ENCODE measurements at regions not wholly inside any gene's neighbourhood (a gene's known extent, or its start where the extent isn't known, plus 50 kb on each side); places are given as distances from the start of the nearest gene placed in this dataset.

GRCh38 chr2:810397-810796 is 133.2 kb upstream of the TMEM18 start:
- H3K4me3 Mint-ChIP-seq, result no peak overlapping the region

GRCh38 chr2:807300-807699 is 130.1 kb upstream of the TMEM18 start:
- H3K9me3 ChIP-seq (ENCODE audit: control extremely low read depth in 1 of 3, control insufficient read depth in 2 of 3, insufficient read depth in 1 of 3, low read length in 2 of 3), result peaks cover 0 to 4% (median 0%) of the 10 kb centered on the region in 3 donors
- Mint-ChIP-seq H3K27ac (no peak overlapping the region), H3K4me3 (no peak overlapping the region), H3K4me1 (no peaks in the 10 kb centered on the region), H3K9me3 (ENCODE audit: insufficient read depth) (no peaks in the 10 kb centered on the region), H3K27me3 (peaks cover 7% of the 10 kb centered on the region)
- no peak overlapping the region for H3K4me3 ChIP-seq (ENCODE audit: control extremely low read depth in 1 of 5, extremely low read depth in 1 of 5, insufficient read depth in 1 of 5, low read depth in 2 of 5, low read length in 4 of 5)
- no peak overlapping the region for H2AFZ ChIP-seq (ENCODE audit: insufficient read depth, low read depth, low read length, poor library complexity, severe bottlenecking)
- H3K4me1 ChIP-seq (ENCODE audit: control insufficient read depth in 2 of 2, insufficient read depth in 2 of 2, low read length in 2 of 2), result no peaks in the 10 kb centered on the region
- ChIA-PET POLR2A (no interaction called here), CTCF (no interaction called here)
- H3K4me2 ChIP-seq (replicated peaks; ENCODE audit: low read depth, low read length, poor library complexity, severe bottlenecking), result no peak overlapping the region
- 85% methylated on average over 4 of the region's 6 CpGs for WGBS (ENCODE audit: insufficient coverage)
- no peaks in the 10 kb centered on the region for H3K79me2 ChIP-seq (ENCODE audit: control insufficient read depth, insufficient read depth, low read length)
- H3K27ac ChIP-seq (ENCODE audit: low read length in 2 of 2), result no peak overlapping the region
- no peaks in the 10 kb centered on the region for H4K20me1 ChIP-seq (ENCODE audit: control insufficient read depth, insufficient read depth, low read length, poor library complexity, severe bottlenecking)
- TF ChIP-seq EZH2 (IDR thresholded peaks at IDR 0.05; ENCODE audit: borderline replicate concordance, insufficient read depth, low read depth, low read length, poor library complexity, severe bottlenecking), result no peak
- TF ChIP-seq, protein P1, sequence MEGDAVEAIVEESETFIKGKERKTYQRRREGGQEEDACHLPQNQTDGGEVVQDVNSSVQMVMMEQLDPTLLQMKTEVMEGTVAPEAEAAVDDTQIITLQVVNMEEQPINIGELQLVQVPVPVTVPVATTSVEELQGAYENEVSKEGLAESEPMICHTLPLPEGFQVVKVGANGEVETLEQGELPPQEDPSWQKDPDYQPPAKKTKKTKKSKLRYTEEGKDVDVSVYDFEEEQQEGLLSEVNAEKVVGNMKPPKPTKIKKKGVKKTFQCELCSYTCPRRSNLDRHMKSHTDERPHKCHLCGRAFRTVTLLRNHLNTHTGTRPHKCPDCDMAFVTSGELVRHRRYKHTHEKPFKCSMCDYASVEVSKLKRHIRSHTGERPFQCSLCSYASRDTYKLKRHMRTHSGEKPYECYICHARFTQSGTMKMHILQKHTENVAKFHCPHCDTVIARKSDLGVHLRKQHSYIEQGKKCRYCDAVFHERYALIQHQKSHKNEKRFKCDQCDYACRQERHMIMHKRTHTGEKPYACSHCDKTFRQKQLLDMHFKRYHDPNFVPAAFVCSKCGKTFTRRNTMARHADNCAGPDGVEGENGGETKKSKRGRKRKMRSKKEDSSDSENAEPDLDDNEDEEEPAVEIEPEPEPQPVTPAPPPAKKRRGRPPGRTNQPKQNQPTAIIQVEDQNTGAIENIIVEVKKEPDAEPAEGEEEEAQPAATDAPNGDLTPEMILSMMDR (IDR thresholded peaks at IDR 0.05), result no peak
- H3K36me3 ChIP-seq (replicated peaks in 1 of 2; ENCODE audit: control extremely low read depth in 1 of 2, control insufficient read depth in 1 of 2, extremely low read depth in 1 of 2, insufficient read depth in 2 of 2, low read length in 1 of 2), result no peaks in the 10 kb centered on the region
- ATAC-seq (ENCODE audit: low read depth) (no peak), DNase-seq (no peak)
- H3K27me3 ChIP-seq (replicated peaks in 1 of 4; ENCODE audit: control extremely low read depth in 1 of 4, control insufficient read depth in 3 of 4, insufficient read depth in 4 of 4, low read length in 3 of 4), result no peaks in the 10 kb centered on the region
- no peak overlapping the region for H3K9ac ChIP-seq (ENCODE audit: low read length)
- intact Hi-C loops (cut with micrococcal nuclease), result no loop called here

More at GRCh38 chr2:810397-810796, 133.2 kb upstream of the TMEM18 start:
- Histone ChIP-seq H3K27ac (ENCODE audit: low read length in 2 of 2) (no peak overlapping the region), H3K4me1 (ENCODE audit: control insufficient read depth in 2 of 2, insufficient read depth in 2 of 2, low read length in 2 of 2) (no peaks in the 10 kb centered on the region), H3K27me3 (replicated peaks in 1 of 4; ENCODE audit: control extremely low read depth in 1 of 4, control insufficient read depth in 3 of 4, insufficient read depth in 4 of 4, low read length in 3 of 4) (peaks cover 0 to 3% (median 0%) of the 10 kb centered on the region in 4 experiments), H3K36me3 (replicated peaks in 1 of 2; ENCODE audit: control extremely low read depth in 1 of 2, control insufficient read depth in 1 of 2, extremely low read depth in 1 of 2, insufficient read depth in 2 of 2, low read length in 1 of 2) (no peaks in the 10 kb centered on the region), H3K9me3 (ENCODE audit: control extremely low read depth in 1 of 3, control insufficient read depth in 2 of 3, insufficient read depth in 1 of 3, low read length in 2 of 3) (peaks cover 0 to 4% (median 0%) of the 10 kb centered on the region in 3 donors), H3K9ac (ENCODE audit: low read length) (no peak overlapping the region), H4K20me1 (ENCODE audit: control insufficient read depth, insufficient read depth, low read length, poor library complexity, severe bottlenecking) (no peaks in the 10 kb centered on the region), H3K79me2 (ENCODE audit: control insufficient read depth, insufficient read depth, low read length) (no peaks in the 10 kb centered on the region), H2AFZ (ENCODE audit: insufficient read depth, low read depth, low read length, poor library complexity, severe bottlenecking) (no peak overlapping the region), H3K4me3 (ENCODE audit: control extremely low read depth in 1 of 5, extremely low read depth in 1 of 5, insufficient read depth in 1 of 5, low read depth in 2 of 5, low read length in 4 of 5) (no peak overlapping the region), H3K4me2 (replicated peaks; ENCODE audit: low read depth, low read length, poor library complexity, severe bottlenecking) (no peak overlapping the region)
- no peak for ATAC-seq (ENCODE audit: low read depth)
- H3K9me3 Mint-ChIP-seq (ENCODE audit: insufficient read depth), result no peaks in the 10 kb centered on the region
- peaks cover 10% of the 10 kb centered on the region for H3K27me3 Mint-ChIP-seq
- no peak overlapping the region for H3K27ac Mint-ChIP-seq
- WGBS (ENCODE audit: insufficient coverage), result 100% methylated on average over 1 of the region's 1 CpG
- CTCF ChIA-PET, result no interaction called here
- TF ChIP-seq, protein P1 (IDR thresholded peaks at IDR 0.05), result no peak
- no peak for TF ChIP-seq EZH2 (IDR thresholded peaks at IDR 0.05; ENCODE audit: borderline replicate concordance, insufficient read depth, low read depth, low read length, poor library complexity, severe bottlenecking)
- POLR2A ChIA-PET, result no interaction called here
- DNase-seq, result no peak
- H3K4me1 Mint-ChIP-seq, result no peaks in the 10 kb centered on the region
- intact Hi-C loops (cut with micrococcal nuclease), result no loop called here
